Caki2 (cell line): ENCODE measurements at regions not wholly inside any gene's neighbourhood (a gene's known extent, or its start where the extent isn't known, plus 50 kb on each side); places are given as distances from the start of the nearest gene placed in this dataset.

Experiments used
- DNase-seq: peaks from one replicate; pipeline ENCODE4 v3.0.0-alpha.2; 2015; ENCODE audit warnings: low read depth
- in situ Hi-C: cut with HindIII; loops from 2 replicates; pipeline ENCODE4 v1.10.0; 2016; ENCODE audit warnings: low sequenced_read_pairs, low pct_unique_long_range_greater_than_20kb, mixed read lengths

DNA sequence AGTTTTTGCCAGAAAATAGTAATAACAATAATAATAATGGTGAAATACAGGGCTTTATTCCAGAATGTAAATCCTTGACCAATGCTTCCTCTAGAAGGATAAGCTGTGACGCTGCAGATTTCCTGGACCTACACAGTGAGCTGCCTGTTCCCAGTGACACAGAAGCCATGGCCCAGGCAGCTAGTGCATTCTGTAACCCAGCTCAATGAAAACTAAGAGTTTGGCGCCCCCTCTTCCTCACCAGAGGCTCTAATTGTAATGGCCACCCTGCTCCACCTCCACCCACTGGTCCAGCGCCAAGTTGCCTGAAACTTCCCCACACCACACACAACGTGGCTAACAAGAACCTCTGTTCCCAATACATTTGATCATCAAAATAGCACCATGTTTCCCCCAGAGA, 248.1 kb downstream of the CETN3 start:
- DNase-seq, result peak; percentile 6

DNA sequence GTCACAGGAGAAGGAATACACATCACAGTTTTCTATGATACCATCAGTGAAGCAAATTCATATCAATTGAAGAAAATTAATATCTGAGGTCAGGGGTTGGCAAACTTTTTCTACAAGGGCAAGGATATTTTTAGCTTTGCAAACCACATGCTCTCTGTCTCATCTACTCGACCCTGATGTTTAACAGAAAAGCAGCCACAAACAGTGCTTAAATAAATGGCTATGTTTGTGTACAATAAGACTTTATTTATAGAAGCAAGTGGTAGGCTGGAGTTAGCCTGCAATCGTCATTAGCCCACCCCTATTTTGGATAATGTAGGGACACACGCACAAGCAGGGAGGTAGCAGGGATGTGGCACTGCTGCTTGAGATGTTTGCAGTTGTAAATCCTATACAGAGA, 251.4 kb downstream of the CETN3 start:
- in situ Hi-C loops, result no loop called here
- no peak for DNase-seq

More for the DNA sequence above, 248.1 kb downstream of the CETN3 start:
- in situ Hi-C loops, result no loop called here

DNA sequence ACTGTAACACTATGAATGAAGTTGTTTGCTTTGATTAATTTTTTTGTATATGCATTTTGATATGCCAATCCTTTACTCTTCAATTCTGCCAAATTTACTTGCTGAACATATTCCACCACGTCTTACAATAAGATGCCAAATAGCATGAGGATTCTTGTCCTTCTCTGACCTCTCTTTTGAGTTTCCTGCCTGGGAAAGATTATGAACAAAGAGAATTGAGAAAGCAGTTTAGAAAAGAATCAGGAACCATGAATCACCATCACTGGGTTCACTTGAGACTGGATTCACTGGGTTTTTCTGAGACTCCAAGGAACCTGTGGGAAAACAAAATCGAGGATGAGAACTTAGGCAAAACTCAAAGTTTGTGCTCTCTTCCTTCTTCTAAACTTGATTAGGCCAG, 256.5 kb downstream of the CETN3 start:
- in situ Hi-C loops, result no loop called here
- no peak for DNase-seq

DNA sequence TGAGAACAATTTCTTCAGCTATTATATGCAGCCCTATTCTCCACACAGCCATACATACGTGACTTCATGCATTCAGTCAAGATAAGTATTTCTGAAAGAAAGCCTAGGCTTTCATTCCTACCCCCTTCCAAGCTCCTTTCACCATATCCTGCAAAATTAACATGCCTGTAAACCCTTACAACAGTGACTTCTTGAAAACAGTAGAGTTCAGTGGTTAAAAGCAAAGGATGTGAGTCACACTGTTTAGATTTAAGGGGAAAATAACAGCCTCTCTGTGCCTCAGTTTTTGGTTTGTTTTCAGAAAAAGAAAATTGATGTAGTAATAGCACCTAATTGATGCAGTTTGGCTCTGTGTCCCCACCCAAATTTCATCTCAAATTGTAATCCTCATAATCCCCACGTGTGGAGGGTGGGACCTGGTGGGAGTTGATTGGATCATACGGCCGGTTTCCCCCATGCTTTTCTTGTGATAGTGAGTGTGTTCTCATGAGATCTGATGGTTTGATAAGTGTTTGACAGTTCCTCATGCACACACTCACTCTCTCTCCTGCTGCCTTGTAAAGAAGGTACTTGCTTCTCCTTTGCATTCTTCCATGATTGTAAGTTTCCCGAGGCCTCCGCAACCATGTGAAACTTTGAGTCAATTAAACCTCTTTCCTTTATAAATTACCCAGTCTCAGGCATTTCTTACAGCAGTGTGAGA, 264.8 kb downstream of the CETN3 start:
- in situ Hi-C loops, result no loop called here
- no peak for DNase-seq

DNA sequence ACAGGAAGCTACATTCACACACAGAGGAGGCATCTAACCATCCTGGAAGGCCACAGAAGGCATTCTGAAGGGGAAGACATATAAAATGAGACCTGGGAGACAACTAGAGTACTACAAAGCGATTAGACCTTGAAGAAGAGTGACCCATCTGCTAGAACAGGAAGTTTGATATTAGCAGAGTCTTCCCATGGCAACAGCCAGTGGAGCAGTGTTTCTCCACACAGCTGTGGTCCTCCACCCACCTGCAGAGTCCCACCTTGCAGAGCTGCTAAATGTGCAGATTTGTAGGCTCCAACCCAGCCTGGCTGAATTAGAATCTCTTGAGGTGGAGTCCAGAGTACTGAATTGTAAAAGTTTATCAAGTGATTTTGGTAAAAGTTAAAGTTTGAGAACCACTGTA, 267.0 kb downstream of the CETN3 start:
- DNase-seq, result no peak
- in situ Hi-C loops, result no loop called here

DNA sequence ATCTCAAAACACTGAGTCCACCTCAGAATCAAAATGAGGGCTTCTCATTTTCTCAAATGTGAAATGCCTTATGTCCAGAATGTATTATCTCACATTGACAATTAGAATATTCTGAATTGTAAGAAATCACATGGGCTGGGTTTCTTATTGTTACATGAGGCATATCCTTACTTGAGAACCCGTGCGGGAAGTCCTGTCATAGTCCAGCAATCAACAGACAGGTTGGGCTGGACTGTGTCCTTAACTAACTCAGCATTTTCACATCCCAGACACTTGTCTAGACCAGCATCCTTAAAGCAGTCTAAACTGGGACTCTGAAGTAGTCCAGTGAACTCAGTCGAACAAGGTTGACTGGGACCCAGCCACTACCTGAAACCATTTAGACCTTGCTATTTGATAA, 267.6 kb downstream of the CETN3 start:
- DNase-seq, result no peak
- in situ Hi-C loops, result no loop called here

DNA sequence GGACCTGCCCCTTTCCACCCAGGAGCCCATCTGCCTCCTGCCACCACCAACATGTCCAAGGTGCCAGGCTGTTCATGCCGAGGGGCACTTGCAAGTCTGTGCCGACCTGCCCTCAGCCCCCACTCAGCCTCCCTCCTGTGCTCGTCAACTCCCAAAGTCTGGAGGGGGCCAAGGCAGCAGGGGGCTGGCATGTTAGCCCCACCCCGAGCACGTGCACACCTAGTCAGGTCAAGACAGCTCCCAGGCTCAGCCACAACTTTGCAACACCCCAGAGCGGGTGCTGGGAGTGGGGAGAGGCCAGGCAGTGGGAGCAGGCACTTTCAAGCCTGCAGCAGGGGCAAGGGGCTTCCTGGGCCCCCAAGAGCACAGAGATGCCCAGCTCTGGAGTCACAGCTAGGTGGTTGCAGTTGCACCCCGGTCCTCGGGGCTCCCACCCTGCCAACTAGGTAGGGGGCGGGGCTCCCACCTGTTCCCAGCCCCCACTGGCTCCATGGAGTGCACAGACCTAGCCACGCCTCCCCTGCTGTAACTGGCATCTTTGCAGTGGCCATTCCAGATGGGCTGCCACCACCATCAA, 272.5 kb downstream of the CETN3 start:
- no peak for DNase-seq
- in situ Hi-C loops, result no loop called here

DNA sequence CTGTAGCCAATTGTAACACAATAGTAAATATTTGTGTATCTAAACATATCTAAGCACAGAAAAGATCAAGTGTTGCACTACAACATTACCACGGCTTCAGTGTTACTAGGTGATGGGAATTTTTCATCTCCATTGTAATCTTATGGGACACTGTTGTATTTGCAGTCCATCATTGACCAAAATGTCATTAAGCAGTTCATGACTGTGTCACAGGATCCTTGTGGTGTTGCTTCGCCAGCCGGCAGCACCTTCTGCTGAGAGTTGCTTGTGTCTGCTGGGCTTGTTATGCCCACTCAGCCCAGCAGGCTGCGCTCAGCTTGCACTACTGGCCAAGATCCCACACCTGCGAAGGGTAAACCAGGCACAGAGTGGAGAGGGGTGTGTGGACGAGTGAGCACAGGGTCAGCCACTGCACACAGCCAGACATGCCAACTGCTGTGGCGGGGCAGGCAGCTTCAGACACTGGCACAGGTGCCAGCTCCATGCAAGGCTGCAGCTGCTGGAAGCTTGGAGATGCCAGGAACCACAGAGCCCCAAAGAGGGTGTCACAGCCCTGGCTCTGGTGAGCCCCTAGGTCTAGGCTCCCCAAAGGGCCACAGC, 273.7 kb downstream of the CETN3 start:
- in situ Hi-C loops, result no loop called here
- DNase-seq, result no peak

DNA sequence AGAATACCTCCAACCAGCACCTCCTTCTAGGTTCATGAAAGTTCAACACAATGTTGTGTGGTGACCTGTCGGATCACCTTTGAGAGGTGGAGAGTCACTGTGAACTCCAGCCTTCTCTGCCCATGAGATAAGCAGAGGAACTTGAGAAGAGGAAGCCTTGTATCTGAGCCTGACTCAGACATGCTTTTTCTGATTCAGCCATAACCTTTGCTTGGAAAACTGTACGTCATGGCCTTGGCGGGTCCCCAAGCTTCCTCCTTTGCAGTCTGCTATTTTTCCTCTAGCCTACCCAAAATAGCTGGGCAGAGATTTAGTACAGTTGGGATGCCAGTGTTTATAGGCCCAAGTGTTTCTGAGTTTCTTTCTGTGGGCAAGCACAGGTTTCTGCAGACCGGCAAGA, 274.7 kb downstream of the CETN3 start:
- in situ Hi-C loops, result no loop called here
- DNase-seq, result no peak

DNA sequence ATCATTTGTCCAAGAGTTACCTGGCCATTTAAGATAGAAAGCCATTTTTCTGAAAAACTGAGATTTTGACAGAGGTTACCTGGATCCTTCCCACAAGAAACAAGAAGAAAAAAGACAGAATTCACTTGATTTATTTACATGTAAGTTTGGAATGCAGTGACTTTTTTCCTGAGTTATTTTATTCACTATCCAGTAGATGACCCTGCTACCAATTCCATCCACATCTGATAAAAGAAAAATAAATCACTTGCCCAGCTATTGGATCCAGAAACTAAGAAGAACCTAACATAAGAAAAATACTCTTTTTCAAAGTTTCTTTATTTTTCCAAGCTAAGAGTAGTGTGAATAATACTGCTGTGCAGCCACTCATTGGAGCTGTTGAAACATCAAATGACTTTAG, 275.2 kb downstream of the CETN3 start:
- in situ Hi-C loops, result no loop called here
- no peak for DNase-seq

DNA sequence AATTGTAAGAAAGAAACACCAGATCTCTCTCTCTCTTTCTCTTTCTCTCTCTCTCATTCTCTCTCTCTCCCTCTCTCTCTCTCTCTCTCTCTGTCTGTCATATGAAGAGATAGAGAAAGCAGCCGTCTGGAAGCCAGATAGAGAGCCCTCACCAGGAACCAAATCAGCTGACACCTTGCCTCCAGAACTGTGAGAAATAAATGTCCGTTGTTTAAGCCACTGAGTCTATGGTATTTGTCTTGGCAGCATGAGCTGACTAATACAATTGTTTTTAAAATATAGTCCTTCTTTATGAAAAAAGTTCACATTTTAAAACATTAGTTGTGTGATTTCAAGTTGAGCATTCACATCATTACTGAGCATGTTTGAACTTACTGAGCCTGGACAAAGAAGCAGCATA, 275.6 kb downstream of the CETN3 start:
- DNase-seq, result no peak
- in situ Hi-C loops, result no loop called here

DNA sequence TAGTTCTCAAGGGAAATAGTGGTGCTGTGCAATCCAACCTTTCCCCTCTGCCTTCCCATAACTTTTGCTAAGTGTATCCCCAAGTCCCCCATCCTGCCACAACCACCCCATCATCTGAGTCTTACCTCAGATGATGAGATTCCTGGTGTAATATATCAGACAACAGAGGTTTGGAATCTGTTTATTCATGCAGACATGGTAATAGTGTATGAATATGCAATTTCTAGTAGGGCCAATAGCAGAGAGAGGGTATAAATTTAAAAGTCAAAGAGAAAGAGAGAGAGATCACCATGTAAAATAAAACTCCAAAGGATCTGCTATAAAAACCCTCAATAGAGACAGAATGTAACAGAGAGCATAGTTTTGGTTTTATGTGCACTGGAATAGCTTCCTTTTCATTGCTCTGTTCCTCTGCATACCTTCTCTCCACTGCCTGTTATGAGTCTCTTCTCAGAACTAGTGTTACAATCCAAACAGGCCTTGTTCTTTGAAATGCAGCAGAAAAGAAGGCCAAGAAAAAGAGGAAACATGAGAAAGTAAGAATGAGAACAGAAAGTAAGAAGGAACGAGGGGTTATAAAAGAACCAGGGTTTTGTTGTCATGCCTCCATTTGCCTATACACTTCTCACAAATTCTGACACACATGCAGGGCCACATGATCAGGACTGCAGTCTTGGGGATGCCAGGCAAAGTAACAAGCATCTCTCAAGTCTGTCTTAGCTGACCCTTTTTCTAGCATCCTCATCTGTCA, 278.0 kb downstream of the CETN3 start:
- DNase-seq, result no peak
- in situ Hi-C loops, result no loop called here

DNA sequence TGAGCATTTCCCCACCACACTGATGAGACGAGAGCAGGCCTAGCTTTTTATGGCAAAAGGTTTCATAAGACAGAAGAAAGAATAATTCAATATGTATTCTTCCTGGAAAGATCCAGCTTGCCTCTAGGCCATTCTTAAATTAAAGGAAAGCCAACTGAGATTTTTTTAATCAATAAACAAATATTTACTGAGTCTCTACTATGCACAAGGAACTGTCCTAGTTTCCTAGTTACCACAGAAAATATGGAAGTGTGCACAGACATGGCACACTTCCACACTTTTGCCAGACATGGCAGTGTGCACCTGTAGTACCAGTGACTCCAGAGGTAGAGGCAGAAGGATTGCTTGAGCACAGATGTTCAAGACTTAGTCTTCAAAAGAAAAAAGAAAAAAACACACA, 281.0 kb downstream of the CETN3 start:
- in situ Hi-C loops, result no loop called here
- no peak for DNase-seq

DNA sequence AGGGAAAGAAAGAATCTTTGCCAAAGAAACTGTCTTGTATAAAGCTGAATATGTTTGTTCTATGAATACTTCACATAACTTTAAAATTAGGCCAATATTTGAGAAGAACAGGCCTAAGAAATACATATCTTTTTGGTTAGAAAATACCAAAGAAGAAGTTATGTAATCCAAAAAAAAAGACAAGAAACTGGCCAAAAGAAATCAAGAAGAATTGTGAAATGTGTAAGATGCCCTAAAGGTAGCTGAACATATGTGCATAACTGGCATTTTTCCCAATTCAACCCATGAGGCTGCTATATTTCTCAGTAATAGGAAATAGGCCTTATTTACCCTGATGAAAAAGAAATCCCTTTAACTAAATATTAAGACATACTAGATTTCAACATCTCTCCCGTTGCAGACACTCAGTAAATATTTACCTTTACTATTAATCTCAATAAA, 290.0 kb downstream of the CETN3 start:
- in situ Hi-C loops, result no loop called here
- no peak for DNase-seq

DNA sequence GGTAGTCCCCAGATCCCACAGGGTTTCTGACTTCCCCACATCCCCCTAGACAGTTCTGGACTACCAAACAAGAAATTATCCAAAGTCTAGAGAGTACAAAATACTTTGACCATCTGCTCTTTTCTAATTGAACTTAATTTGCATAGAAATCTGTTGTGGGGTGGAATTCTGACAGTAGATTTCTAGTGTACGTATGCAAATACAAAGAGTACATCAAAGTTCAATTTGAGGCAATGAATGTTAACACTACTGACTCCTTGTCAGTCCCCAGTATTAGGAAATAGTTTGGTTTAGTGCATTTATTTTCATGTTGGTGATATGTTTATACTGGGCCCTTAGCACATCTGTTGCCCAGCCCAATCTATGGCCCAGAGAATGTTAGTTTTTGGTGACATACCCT, 292.6 kb downstream of the CETN3 start:
- in situ Hi-C loops, result no loop called here

DNA sequence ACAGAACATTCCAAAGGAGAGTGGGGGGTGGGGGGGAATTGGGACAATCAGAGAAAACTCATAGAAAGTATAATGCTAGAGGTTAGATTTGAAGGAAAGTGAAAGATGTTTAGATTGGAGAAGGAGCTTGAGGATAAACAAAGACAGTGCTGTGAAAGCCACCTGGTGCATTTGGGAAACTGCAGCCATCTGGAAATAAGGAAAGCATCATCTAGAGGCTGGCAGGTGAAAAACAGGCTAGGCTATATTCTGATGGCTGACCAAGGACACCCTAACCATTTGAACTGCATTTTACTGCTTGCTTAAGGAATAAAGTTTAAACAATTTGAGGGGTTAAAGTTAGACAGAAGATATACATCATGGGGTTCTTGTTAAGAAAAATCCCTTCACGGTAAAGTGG, 296.4 kb downstream of the CETN3 start:
- DNase-seq, result no peak
- in situ Hi-C loops, result no loop called here

More for the DNA sequence above, 292.6 kb downstream of the CETN3 start:
- DNase-seq, result no peak

DNA sequence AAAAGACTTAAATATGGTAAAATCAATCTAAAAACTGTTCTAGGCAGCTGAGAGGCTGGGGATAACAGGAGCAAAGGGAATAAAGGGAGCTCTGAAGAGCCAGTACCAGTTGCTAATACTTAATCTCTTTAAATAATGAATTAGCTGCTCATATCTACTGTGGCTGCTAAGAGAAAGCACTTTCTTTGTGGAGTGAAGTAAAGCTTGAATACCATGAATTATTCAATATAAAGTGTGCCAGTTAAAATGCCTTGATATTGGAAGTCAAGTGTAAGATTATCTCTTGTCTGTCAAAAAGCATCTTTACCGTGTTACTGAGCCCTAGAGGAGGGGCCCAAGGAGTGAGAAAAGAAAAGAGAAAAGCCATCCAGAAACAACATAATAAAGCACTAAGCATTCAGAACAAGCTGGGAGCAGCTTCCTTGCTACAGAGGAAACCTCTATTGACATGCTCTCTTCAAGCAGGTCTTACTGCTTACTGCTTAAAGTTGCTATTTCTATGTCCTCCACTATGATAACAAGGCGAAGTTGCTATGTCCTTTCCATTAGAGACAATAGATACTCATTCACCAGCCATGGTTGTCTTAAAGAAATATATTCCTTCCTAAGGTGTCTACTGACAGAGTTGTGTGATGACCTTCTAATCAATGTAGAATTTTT, 297.4 kb downstream of the CETN3 start:
- DNase-seq, result no peak
- in situ Hi-C loops, result no loop called here

DNA sequence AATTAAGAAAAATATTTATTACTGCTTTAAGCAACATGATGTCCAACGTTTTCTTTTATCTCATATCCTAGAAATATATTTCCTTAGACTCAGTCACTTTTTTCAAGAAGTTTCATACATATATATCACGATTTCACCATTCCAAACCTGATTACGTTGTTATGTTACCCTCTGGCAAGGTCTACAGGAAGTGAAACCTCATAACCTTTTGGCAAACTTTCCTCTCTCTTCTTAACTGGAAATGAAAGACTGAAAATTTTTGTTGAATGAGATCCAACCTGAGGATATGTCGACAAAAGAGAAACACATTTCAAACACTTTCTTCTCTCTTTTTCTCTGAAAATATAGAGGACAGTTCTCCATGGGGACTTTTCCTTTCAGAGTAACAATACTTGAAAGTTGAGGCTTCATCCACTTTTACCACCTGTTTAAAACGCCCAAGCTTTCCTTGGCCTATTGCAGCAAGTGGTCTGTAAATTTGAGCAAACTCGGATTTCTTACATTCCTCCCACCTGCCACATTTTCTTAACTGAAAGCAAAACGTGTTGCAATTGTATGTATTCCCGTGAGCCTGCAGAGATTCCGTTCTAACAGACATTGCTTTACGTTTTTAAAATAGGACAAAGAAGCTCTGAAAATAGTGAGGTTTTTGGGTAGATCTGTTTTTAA, 298.1 kb downstream of the CETN3 start:
- in situ Hi-C loops, result no loop called here
- DNase-seq, result no peak
